ENCODE measurements at regions not wholly inside any gene's neighbourhood (a gene's known extent, or its start where the extent isn't known, plus 50 kb on each side); places are given as distances from the start of the nearest gene placed in this dataset.
"Not testable (repeated sequence)": the region's sequence is repeated elsewhere in the genome, so short reads cannot be mapped to it uniquely, and the experiment has no call there.

- no peaks in the 10 kb centered on the region; the same call in 1 of the 2 replicates for H3K36me3 ChIP-seq
- no peaks in the 10 kb centered on the region for H3K27me3 ChIP-seq
- H3K9me3 ChIP-seq (replicated peaks), result no peaks in the 10 kb centered on the region
- H3K4me1 ChIP-seq, result no peaks in the 10 kb centered on the region
- no peak for DNase-seq
- no peak overlapping the region for H3K4me3 ChIP-seq
- H3K27ac ChIP-seq, result no peak overlapping the region
Measured at GRCh38 chrX:110519501-110519900, 160.9 kb downstream of the RTL9 start.

- Histone ChIP-seq H3K9me3 (replicated peaks) (no peaks in the 10 kb centered on the region), H3K27me3 (no peaks in the 10 kb centered on the region), H3K4me3 (no peak overlapping the region), H3K4me1 (no peaks in the 10 kb centered on the region), H3K27ac (no peak overlapping the region), H3K36me3 (no peaks in the 10 kb centered on the region; the same call in 1 of the 2 replicates)
- no peak for DNase-seq
Measured at GRCh38 chrX:110519906-110520452, 161.3 kb downstream of the RTL9 start.

- not testable (repeated sequence) for DNase-seq
Measured at GRCh38 chrX:110520652-110521051, 162.0 kb downstream of the RTL9 start.

GRCh38 chrX:110531873-110532580 is 173.4 kb downstream of the RTL9 start:
- Histone ChIP-seq H3K4me1 (no peaks in the 10 kb centered on the region), H3K9me3 (replicated peaks) (no peaks in the 10 kb centered on the region), H3K4me3 (no peak overlapping the region), H3K27ac (no peak overlapping the region), H3K27me3 (no peaks in the 10 kb centered on the region), H3K36me3 (peaks cover 8% of the 10 kb centered on the region; the same call in 1 of the 2 replicates)
- no peak for DNase-seq

More at GRCh38 chrX:110520652-110521051, 162.0 kb downstream of the RTL9 start:
- H3K27ac ChIP-seq; H3K4me1 ChIP-seq; H3K36me3 ChIP-seq; H3K9me3 ChIP-seq (replicated peaks); H3K27me3 ChIP-seq; H3K4me3 ChIP-seq: not testable (repeated sequence)

GRCh38 chrX:110532581-110532931 is 173.9 kb downstream of the RTL9 start:
- no peak overlapping the region for H3K4me3 ChIP-seq
- no peaks in the 10 kb centered on the region for H3K9me3 ChIP-seq (replicated peaks)
- no peak for DNase-seq
- H3K36me3 ChIP-seq, result 0 out of 2 replicates have a peak, but pooled peaks cover 3% of the 10 kb centered on the region
- H3K27ac ChIP-seq, result no peak overlapping the region
- H3K27me3 ChIP-seq, result no peaks in the 10 kb centered on the region
- H3K4me1 ChIP-seq, result no peaks in the 10 kb centered on the region

- Histone ChIP-seq H3K36me3 (no peaks in the 10 kb centered on the region), H3K27me3 (no peaks in the 10 kb centered on the region), H3K4me3 (no peak overlapping the region), H3K4me1 (no peaks in the 10 kb centered on the region), H3K9me3 (replicated peaks) (no peaks in the 10 kb centered on the region), H3K27ac (no peak overlapping the region)
- DNase-seq, result no peak
Measured at GRCh38 chrX:110536816-110537215, 178.2 kb downstream of the RTL9 start.

GRCh38 chrX:110541266-110541665 is 182.6 kb downstream of the RTL9 start:
- Histone ChIP-seq H3K36me3 (no peaks in the 10 kb centered on the region), H3K9me3 (replicated peaks) (no peaks in the 10 kb centered on the region), H3K4me3 (no peak overlapping the region), H3K4me1 (no peaks in the 10 kb centered on the region), H3K27me3 (no peaks in the 10 kb centered on the region), H3K27ac (no peak overlapping the region)
- DNase-seq, result no peak

- not testable (repeated sequence) for H3K4me3 ChIP-seq; H3K9me3 ChIP-seq (replicated peaks); H3K4me1 ChIP-seq; H3K36me3 ChIP-seq; H3K27ac ChIP-seq; DNase-seq; H3K27me3 ChIP-seq
Measured at GRCh38 chrX:110550854-110551253, 192.2 kb downstream of the RTL9 start.

- Histone ChIP-seq H3K27ac (no peak overlapping the region), H3K27me3 (no peaks in the 10 kb centered on the region), H3K36me3 (no peaks in the 10 kb centered on the region), H3K9me3 (replicated peaks) (peaks cover 4% of the 10 kb centered on the region; the same call in 1 of the 2 replicates), H3K4me3 (no peak overlapping the region), H3K4me1 (0 out of 2 replicates have a peak, but pooled peaks cover 2% of the 10 kb centered on the region)
- DNase-seq, result no peak
Measured at GRCh38 chrX:110557864-110558263, 199.2 kb downstream of the RTL9 start.

- no peaks in the 10 kb centered on the region for H3K4me1 ChIP-seq
- peaks cover 4% of the 10 kb centered on the region; the same call in 1 of the 2 replicates for H3K9me3 ChIP-seq (replicated peaks)
- no peak for DNase-seq
- H3K27ac ChIP-seq, result no peak overlapping the region
- no peaks in the 10 kb centered on the region for H3K27me3 ChIP-seq
- no peak overlapping the region for H3K4me3 ChIP-seq
- no peaks in the 10 kb centered on the region for H3K36me3 ChIP-seq
Measured at GRCh38 chrX:110558406-110558805, 199.8 kb downstream of the RTL9 start.

GRCh38 chrX:110561034-110561433 is 202.4 kb downstream of the RTL9 start:
- peak; percentile 11 to 18 for DNase-seq
- no peaks in the 10 kb centered on the region for H3K27me3 ChIP-seq
- H3K4me3 ChIP-seq, result no peak overlapping the region
- H3K27ac ChIP-seq, result no peak overlapping the region
- no peaks in the 10 kb centered on the region for H3K4me1 ChIP-seq
- H3K36me3 ChIP-seq, result no peaks in the 10 kb centered on the region
- H3K9me3 ChIP-seq (replicated peaks), result peaks cover 2% of the 10 kb centered on the region; the same call in 1 of the 2 replicates

- no peak overlapping the region for H3K4me3 ChIP-seq
- H3K27ac ChIP-seq, result no peak overlapping the region
- no peaks in the 10 kb centered on the region for H3K27me3 ChIP-seq
- H3K4me1 ChIP-seq, result no peaks in the 10 kb centered on the region
- no peaks in the 10 kb centered on the region for H3K9me3 ChIP-seq (replicated peaks)
- H3K36me3 ChIP-seq, result no peaks in the 10 kb centered on the region
- DNase-seq, result peak; percentile 9 to 20
Measured at GRCh38 chrX:110563282-110563681, 204.6 kb downstream of the RTL9 start.

- Histone ChIP-seq H3K4me1 (peaks cover 12% of the 10 kb centered on the region), H3K27me3 (no peaks in the 10 kb centered on the region), H3K4me3 (no peak overlapping the region), H3K9me3 (replicated peaks) (no peaks in the 10 kb centered on the region), H3K27ac (no peak overlapping the region), H3K36me3 (no peaks in the 10 kb centered on the region)
- DNase-seq, result peak; percentile 24 to 56
Measured at GRCh38 chrX:110568441-110568840, 209.8 kb downstream of the RTL9 start.

- peak in 1 of 2 experiments; percentile 35 for DNase-seq
- H3K4me1 ChIP-seq, result peaks cover 12% of the 10 kb centered on the region
- H3K36me3 ChIP-seq, result no peaks in the 10 kb centered on the region
- H3K9me3 ChIP-seq (replicated peaks), result no peaks in the 10 kb centered on the region
- H3K27me3 ChIP-seq, result no peaks in the 10 kb centered on the region
- H3K27ac ChIP-seq, result no peak overlapping the region
- no peak overlapping the region for H3K4me3 ChIP-seq
Measured at GRCh38 chrX:110569506-110569905, 210.9 kb downstream of the RTL9 start.

GRCh38 chrX:110578270-110578669 is 217.3 kb downstream of the CHRDL1 start:
- no peak overlapping the region for H3K27ac ChIP-seq
- no peaks in the 10 kb centered on the region for H3K4me1 ChIP-seq
- H3K4me3 ChIP-seq, result no peak overlapping the region
- DNase-seq, result no peak
- no peaks in the 10 kb centered on the region for H3K9me3 ChIP-seq (replicated peaks)
- H3K27me3 ChIP-seq, result no peaks in the 10 kb centered on the region
- H3K36me3 ChIP-seq, result no peaks in the 10 kb centered on the region

GRCh38 chrX:110584083-110584482 is 211.5 kb downstream of the CHRDL1 start:
- Histone ChIP-seq H3K4me3 (no peak overlapping the region), H3K27me3 (no peaks in the 10 kb centered on the region), H3K27ac (no peak overlapping the region), H3K4me1 (peaks cover 21% of the 10 kb centered on the region), H3K9me3 (replicated peaks) (no peaks in the 10 kb centered on the region), H3K36me3 (no peaks in the 10 kb centered on the region)
- DNase-seq, result peak in 1 of 2 experiments; percentile 9
